Subcutaneous abdominal adipose tissue (tissue), 5 donors: ENCODE measurements at regions not wholly inside any gene's neighbourhood (a gene's known extent, or its start where the extent isn't known, plus 50 kb on each side); places are given as distances from the start of the nearest gene placed in this dataset.
"Not testable (repeated sequence)": the region's sequence is repeated elsewhere in the genome, so short reads cannot be mapped to it uniquely, and the experiment has no call there.

Experiments used
- H3K27ac ChIP-seq: one replicate; pipeline ENCODE4 v1.7.0; 2013; ENCODE audit warnings: low read depth, mild to moderate bottlenecking, inconsistent platforms, low read length, moderate library complexity
- H3K27me3 ChIP-seq, 5 donors: one replicate each; pipeline ENCODE4 v1.7.0; 2013; ENCODE audit warnings: low read length in 5 of 5, inconsistent platforms in 1 of 5; ENCODE audit not compliant: control insufficient read depth in 5 of 5, insufficient read depth in 4 of 5
- H3K36me3 ChIP-seq, 5 donors: one replicate each; pipeline ENCODE4 v1.7.0; 2013; ENCODE audit warnings: low read length in 5 of 5; ENCODE audit not compliant: control insufficient read depth in 5 of 5, insufficient read depth in 5 of 5
- H3K4me1 ChIP-seq, 5 donors: one replicate each; pipeline ENCODE4 v1.7.0; 2013; ENCODE audit warnings: low read length in 5 of 5, mild to moderate bottlenecking in 3 of 5, moderate library complexity in 1 of 5; ENCODE audit not compliant: control insufficient read depth in 5 of 5, insufficient read depth in 5 of 5
- H3K4me3 ChIP-seq, 5 donors: one replicate each; pipeline ENCODE4 v1.7.0; 2013; ENCODE audit warnings: low read length in 5 of 5, low read depth in 1 of 5
- H3K9ac ChIP-seq, 5 donors: one replicate each; pipeline ENCODE4 v1.7.0; 2013; ENCODE audit warnings: low read length in 5 of 5, mild to moderate bottlenecking in 4 of 5, moderate library complexity in 3 of 5
- H3K9me3 ChIP-seq, 5 donors: one replicate each; pipeline ENCODE4 v1.7.0; 2013; ENCODE audit warnings: low read length in 5 of 5; ENCODE audit not compliant: control insufficient read depth in 5 of 5
- donor health status: healthy.
- donor health status: healthy.
- donor health status: healthy.
- donor health status: healthy.
- donor health status: healthy.

- Histone ChIP-seq H3K27me3 (no peaks in the 10 kb centered on the region), H3K9me3 (no peaks in the 10 kb centered on the region), H3K4me3 (no peak overlapping the region), H3K27ac (no peak overlapping the region), H3K36me3 (no peaks in the 10 kb centered on the region), H3K4me1 (no peaks in the 10 kb centered on the region), H3K9ac (no peak overlapping the region)
Measured at GRCh38 chr3:74145277-74145676, 469.2 kb downstream of the CNTN3 start.

GRCh38 chr3:74139648-74140047, 474.8 kb downstream of the CNTN3 start:
- no peak overlapping the region for H3K4me3 ChIP-seq
- peaks cover 0 to 6% (median 0%) of the 10 kb centered on the region in 5 donors for H3K9me3 ChIP-seq
- H3K27ac ChIP-seq, result no peak overlapping the region
- no peaks in the 10 kb centered on the region for H3K27me3 ChIP-seq
- H3K36me3 ChIP-seq, result no peaks in the 10 kb centered on the region
- H3K4me1 ChIP-seq, result peaks cover 0 to 4% (median 0%) of the 10 kb centered on the region in 5 donors
- H3K9ac ChIP-seq, result no peak overlapping the region

- Histone ChIP-seq H3K4me1 (peaks cover 0 to 4% (median 0%) of the 10 kb centered on the region in 5 donors), H3K9ac (no peak overlapping the region), H3K27ac (no peak overlapping the region), H3K27me3 (no peaks in the 10 kb centered on the region), H3K4me3 (no peak overlapping the region), H3K9me3 (peaks cover 0 to 6% (median 0%) of the 10 kb centered on the region in 5 donors), H3K36me3 (no peaks in the 10 kb centered on the region)
Measured at GRCh38 chr3:74137790-74138189, 476.7 kb downstream of the CNTN3 start.

- peaks cover 0 to 4% (median 0%) of the 10 kb centered on the region in 5 donors for H3K4me1 ChIP-seq
- no peaks in the 10 kb centered on the region for H3K27me3 ChIP-seq
- H3K9ac ChIP-seq, result no peak overlapping the region
- H3K4me3 ChIP-seq, result no peak overlapping the region
- H3K27ac ChIP-seq, result no peak overlapping the region
- peaks cover 0 to 6% (median 2%) of the 10 kb centered on the region in 5 donors for H3K9me3 ChIP-seq
- H3K36me3 ChIP-seq, result no peaks in the 10 kb centered on the region
Measured at GRCh38 chr3:74135808-74136207, 478.7 kb downstream of the CNTN3 start.

GRCh38 chr3:74134831-74135230, 479.6 kb downstream of the CNTN3 start:
- Histone ChIP-seq H3K27me3 (no peaks in the 10 kb centered on the region), H3K27ac (no peak overlapping the region), H3K9ac (no peak overlapping the region), H3K4me1 (peaks cover 0 to 4% (median 0%) of the 10 kb centered on the region in 5 donors), H3K4me3 (no peak overlapping the region), H3K9me3 (peaks cover 0 to 7% (median 3%) of the 10 kb centered on the region in 5 donors), H3K36me3 (no peaks in the 10 kb centered on the region)

GRCh38 chr3:74131546-74132328, 482.7 kb downstream of the CNTN3 start:
- not testable (repeated sequence) for H3K27me3 ChIP-seq, H3K36me3 ChIP-seq, H3K4me1 ChIP-seq

GRCh38 chr3:74129611-74130010, 484.8 kb downstream of the CNTN3 start:
- Histone ChIP-seq H3K36me3 (no peaks in the 10 kb centered on the region), H3K9ac (no peak overlapping the region), H3K27me3 (no peaks in the 10 kb centered on the region), H3K27ac (no peak overlapping the region), H3K4me3 (no peak overlapping the region), H3K4me1 (no peaks in the 10 kb centered on the region), H3K9me3 (peaks cover 0 to 7% (median 0%) of the 10 kb centered on the region in 5 donors)

More at GRCh38 chr3:74131546-74132328, 482.7 kb downstream of the CNTN3 start:
- not testable (repeated sequence) for H3K27ac ChIP-seq, H3K9me3 ChIP-seq, H3K9ac ChIP-seq, H3K4me3 ChIP-seq

- no peak overlapping the region for H3K27ac ChIP-seq
- no peak overlapping the region for H3K4me3 ChIP-seq
- no peaks in the 10 kb centered on the region for H3K27me3 ChIP-seq
- no peaks in the 10 kb centered on the region for H3K36me3 ChIP-seq
- no peaks in the 10 kb centered on the region for H3K4me1 ChIP-seq
- H3K9ac ChIP-seq, result no peak overlapping the region
- H3K9me3 ChIP-seq, result peaks cover 0 to 7% (median 0%) of the 10 kb centered on the region in 5 donors
Measured at GRCh38 chr3:74129056-74129455, 485.4 kb downstream of the CNTN3 start.

- Histone ChIP-seq H3K36me3 (no peaks in the 10 kb centered on the region), H3K27me3 (no peaks in the 10 kb centered on the region), H3K4me1 (no peaks in the 10 kb centered on the region), H3K27ac (no peak overlapping the region), H3K9me3 (peaks cover 0 to 7% (median 0%) of the 10 kb centered on the region in 5 donors), H3K4me3 (no peak overlapping the region), H3K9ac (no peak overlapping the region)
Measured at GRCh38 chr3:74127256-74127655, 487.2 kb downstream of the CNTN3 start.

GRCh38 chr3:74124782-74125181, 489.7 kb downstream of the CNTN3 start:
- Histone ChIP-seq H3K4me1 (no peaks in the 10 kb centered on the region), H3K36me3 (no peaks in the 10 kb centered on the region), H3K27ac (no peak overlapping the region), H3K9ac (no peak overlapping the region), H3K27me3 (no peaks in the 10 kb centered on the region), H3K4me3 (no peak overlapping the region), H3K9me3 (peaks cover 0 to 3% (median 0%) of the 10 kb centered on the region in 5 donors)
